Right forelimb (tissue), 1 donor: ENCODE measurements at regions not wholly inside any gene's neighbourhood (a gene's known extent, or its start where the extent isn't known, plus 50 kb on each side); places are given as distances from the start of the nearest gene placed in this dataset.

Experiments used
- DNase-seq: peaks from one replicate; pipeline ENCODE4 v3.0.0-alpha.2; 2018

DNA sequence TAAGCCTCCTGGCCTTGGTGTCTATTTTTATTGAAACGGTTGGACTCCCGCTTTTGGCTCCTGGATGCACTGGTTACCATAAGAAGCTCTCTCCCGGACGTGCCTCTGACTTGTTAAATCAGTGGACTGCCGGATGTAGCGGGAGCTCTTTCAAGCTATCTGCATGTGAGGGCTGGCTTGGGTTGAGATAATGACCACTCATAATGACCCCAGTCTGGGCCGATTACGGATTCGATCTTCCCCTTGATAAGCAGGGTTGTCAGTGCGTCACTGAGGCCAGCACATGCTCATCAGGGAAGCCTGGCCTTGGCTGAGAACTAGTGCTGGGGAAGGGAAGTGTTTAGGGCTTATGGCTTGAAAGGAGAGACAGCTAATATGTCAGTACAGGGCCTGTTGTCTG is 528.1 kb downstream of the CDH26 start:
- DNase-seq, result no peak

DNA sequence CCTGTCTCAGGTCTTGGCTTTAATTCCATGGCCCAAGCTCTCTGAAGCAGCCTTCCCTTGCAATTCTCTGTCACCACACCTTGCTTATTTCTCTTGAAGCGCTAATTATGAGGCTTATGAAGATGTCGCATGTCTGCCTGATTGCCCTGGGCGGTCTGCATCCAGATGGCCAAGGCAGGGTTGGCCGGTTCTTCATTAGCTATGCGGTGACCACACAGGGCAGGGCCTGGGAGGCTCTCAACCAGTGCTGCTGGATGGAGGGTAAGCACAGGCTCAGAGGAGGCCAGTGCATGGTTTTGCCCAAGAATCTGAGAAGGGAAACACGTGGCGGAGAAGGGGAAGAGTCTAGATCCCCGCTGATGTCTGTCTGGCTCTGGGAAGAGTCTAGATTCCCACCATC is 528.7 kb downstream of the CDH26 start:
- DNase-seq, result no peak

DNA sequence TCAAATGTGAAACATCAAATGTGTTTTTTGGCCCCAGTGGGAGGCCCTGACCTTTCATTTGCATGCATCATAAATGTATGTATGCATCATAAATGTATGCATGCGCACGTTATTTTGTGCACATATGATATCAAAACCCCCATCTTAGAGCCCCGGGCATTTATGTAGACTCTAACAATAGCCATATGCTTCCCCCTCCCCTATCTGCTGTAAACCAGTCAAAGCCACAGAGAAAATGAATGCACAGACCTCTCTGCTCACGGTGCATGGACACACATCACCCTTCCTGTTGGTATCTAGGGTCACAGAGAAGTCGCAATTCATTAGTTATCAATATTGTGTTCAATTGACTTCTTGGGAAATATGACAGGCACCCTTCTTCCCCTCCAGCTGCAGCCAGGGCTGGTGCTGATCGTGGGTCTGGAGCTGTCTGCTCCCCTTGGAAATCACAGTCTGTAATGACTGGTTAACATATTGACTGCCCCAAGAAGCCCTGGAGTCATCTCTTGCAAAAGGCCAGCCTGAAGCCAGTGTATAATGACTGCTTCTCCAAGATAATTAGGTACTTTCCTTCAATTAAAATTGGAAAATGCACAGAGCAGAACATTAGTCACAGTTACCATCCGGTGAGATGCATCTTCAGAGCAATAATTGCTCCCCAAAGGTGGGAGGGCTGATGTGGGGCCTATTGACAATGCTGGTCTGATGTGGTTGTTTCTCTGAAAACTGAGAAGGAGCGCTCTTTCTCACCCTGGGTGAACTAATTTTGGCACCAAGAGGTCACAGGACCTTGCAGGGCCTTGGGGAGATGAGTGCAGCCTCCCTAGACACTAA is 532.2 kb downstream of the CDH26 start:
- no peak for DNase-seq

DNA sequence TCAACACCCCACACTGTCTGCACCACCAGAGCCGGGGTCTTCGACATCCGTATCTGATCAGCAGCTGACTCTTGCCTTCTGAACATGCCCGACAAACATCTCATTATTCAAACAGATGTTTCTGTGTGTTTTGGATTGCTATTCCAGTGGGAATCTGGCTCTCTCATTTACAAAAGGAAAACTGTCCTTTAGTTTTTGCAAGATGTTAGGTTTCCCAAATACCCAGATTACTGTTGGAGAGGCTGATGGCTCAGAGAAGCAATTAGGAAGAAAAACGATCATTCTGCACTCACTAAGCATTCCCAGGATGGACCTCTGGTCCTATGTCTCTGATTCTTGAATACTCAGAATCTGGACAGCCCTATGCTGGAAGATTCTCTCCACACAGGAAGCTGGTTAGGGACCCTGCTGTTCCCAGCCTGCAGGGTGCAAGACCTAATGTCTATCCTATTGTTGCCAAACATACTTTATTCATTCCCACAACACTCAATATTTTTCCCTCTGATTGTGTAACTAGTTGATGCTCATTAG is 532.9 kb downstream of the CDH26 start:
- no peak for DNase-seq

DNA sequence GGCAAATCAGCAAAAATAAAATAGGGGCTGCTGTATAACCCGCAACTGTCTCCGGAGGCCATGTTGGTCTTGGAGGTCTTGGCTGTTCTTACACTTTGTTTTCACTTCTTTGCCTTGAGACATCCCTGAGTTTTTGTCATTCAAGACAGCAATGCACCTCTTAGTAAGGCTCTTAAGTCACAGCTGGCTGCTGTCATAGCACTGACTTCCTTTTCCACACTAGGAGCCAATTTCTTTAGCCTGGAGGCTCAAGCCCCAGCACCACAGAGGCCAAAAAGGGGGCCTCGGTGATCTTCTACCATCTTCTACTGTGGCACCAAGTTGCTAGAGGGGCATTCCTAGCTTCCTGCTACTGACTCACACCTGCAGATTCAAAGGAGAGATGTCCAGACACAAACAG is 536.3 kb downstream of the CDH26 start:
- no peak for DNase-seq

DNA sequence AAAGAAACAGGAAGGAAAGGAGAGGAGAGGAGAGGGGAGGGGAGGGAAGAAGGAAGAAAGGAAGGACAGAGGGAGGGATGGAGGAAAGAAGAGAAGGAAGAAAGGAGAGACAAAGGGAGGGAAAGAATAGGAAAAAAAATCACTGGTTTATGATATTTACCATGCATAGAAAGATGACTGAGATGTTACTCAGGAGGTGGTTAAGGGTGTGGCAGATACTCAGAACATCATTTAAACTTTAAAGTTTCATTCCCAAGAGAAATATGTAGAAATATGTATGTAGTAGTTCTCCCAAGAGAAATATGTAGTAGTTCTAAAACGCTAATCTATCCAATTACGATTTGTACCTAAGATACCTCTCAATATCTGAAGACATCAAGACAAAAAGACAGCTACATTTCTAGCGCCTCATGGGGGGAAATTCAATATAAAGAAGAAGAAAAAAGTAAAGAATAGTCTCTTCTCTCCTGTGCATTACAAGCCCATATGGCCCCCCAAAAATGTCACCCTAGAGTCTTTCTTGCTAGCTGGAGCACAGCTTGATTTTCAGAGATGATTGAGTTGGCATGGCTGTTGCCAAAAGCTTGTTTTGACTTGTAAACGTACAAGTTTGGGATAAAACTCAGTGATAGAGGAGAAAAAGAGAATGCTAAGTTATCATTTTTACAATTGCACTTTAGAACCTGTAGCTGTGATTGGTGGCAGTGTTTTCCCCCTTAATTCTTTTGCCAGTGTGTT is 539.2 kb downstream of the CDH26 start:
- DNase-seq, result no peak

DNA sequence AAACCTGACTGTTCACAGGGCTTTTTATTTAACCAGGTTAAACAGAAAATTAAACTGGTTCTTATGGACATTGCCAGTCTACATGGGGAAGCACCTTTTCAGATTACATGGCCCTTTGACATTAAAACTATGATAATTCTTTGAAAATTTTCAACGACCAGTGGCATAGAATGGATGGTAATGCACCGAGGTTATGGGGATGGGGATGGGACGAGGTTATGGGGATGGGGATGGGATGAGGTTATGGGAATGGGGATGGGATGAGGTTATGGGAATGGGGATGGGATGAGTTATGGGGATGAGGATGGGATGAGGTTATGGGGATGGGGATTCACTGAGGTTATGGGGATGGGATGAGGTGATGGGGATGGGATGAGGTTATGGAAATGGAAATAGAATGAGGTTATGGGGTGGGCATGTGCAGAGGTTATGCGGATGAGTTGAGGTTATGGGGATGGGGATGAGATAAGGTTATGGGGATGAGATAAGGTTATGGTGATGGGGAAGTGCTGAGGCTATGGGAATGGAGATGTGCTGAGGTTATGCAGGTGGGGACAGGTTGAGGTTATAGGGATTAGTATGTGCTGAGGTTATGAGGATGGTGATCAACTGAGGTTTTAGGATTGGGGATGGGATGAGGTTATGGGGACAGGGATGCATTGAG is 541.9 kb downstream of the CDH26 start:
- DNase-seq, result no peak

DNA sequence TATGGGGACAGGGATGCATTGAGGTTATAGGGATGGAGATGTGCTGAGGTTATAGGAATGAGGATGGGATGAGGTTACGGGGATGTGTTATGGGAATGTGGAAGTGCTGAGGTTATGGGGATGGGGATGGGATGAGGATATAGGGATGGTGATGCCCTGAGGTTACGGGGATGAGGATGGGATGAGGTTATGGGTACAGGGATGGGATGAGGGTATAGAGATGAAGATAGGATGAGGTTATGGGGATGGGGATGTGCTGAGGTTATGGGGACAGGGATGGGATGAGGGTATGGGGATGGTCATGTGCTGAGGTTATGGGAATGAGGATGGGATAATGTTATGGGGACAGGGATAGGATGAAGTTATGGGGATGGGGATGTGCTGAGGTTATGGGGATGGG is 542.8 kb downstream of the CDH26 start:
- no peak for DNase-seq

DNA sequence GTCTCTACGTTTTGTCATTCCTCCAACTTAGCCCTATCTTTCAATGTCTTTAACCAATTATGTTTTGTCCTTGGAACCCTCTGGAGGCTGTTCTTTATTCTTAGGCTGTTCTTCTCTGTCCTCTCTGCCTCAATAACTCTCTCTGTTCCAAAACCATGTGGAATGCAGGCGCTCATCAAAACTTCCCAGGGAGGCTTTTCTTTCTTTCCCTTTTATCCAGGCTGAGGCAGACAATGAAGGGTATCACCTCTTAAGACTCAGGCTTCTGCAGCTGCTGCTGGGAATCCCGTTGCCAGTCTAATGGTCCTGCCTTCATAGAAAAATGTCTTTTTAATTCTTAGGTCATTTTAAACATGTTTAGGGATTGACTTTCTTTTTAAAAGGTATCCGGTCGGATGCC is 544.7 kb downstream of the CDH26 start:
- DNase-seq, result no peak

DNA sequence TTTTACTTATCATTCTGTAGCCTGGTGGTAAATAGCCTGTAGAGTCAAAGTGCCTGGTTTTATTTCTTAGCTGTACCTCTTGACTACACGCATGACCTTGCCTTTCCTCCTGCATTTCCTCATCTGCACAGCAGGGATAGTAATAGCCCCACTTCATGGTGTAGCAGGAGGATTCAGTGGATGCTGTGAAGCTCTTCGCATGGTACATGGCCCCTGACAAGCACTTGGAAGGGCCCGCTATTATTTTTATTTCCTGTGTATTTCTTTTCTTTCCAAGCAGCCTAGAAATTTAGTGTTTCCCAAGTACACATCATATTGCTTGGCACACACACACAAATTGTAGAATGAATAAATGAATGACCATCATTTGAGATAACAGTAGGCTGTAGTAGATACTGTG is 547.2 kb downstream of the CDH26 start:
- DNase-seq, result no peak

DNA sequence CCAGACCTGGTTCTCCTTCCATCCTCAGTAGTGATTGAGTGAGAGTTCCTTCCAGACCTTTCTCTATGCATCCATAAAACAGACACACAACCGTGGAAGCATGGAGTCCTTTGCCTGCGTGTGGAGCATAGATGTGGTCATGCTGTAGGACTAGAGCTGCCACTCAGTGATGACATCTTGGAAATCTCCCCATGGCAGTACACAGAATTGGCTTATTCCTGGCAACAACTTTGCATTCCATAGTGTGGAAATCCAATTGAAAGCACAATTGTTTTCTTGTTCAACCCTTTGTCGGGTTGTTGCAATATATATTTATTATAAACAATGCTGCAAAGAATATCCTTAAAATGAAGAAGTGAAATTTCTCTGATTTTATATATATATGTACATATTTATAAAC is 547.8 kb downstream of the CDH26 start:
- no peak for DNase-seq

DNA sequence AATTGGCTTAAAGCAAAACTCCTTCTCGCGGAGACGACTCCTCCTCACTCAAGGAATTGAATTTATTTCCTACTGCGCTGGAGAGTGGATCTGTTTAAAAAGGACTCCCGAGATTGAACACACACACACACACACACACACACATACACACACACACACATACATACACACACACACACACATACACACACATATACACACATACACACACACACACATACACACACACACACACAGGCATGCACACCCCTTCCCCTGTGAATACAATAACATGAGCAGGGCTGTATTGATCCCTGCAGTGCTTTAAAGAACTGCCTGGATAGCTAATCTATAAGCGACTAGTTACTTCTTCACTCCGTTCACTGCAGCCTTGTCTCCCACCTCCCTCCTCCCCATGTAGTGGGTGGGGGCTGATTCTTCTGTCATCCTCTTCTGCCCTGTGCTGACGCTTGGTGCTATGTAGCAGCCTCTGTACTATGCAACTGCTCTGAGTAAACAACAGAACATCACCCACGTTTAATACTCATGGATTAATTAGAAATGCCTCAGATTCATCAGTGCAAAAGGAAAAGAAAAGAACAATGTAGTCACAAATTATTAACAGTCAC is 549.0 kb downstream of the CDH26 start:
- no peak for DNase-seq

DNA sequence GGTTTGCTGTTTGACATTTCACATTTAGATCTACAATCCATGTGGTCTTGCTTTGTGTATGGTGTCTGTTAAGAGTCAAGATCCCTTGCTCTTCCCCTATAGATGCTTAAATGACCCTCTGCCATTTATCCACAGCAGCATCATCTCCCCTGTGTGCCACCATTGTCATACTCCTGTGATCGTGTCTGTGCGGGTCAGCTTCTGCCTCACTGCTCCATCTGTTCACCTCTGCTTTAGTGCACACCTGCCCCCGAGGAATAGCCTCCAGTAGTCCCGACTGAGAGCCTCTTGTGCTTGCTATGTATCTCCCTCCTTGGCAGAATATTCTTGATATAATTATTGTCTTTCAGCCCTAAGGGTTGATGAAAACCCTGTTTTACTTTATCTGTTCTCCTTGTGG is 551.2 kb downstream of the CDH26 start:
- no peak for DNase-seq

DNA sequence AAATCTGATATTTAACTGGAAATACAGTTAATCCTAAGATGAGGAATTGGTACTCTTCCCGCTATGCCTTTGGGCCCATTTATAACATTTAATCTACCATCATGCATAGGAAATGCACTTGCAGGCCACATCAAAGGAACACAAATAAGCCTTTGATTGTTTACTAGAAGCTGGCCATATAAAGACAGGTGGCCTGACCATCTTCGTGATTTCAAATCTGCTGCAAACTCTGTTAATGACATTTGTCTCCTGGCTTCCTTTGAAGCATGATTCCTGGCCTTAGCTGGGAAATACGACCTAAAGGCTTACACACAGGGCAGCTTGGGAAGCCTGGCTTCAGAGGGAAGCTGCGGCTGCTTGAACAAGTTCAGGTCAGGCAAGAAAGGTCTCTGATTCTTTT is 552.1 kb downstream of the CDH26 start:
- no peak for DNase-seq

DNA sequence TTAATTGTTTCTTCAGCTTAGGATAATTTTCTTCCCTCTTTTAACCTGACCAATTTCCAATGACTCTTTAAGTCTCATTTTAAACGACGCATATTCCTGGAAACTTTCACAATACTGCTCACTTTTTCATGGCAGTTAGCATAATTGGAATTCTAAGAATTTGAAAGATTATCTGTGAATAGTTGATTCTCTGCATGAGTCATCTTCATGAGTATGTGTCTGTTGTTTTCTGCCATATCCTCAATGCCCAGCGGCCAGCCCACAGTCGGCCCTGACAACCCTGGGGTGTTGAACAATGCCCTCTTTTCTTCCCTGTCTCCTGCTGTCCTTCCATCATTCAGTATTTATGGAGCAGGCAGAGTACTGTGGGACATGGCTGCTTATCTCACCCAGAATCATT is 554.2 kb downstream of the CDH26 start:
- no peak for DNase-seq

DNA sequence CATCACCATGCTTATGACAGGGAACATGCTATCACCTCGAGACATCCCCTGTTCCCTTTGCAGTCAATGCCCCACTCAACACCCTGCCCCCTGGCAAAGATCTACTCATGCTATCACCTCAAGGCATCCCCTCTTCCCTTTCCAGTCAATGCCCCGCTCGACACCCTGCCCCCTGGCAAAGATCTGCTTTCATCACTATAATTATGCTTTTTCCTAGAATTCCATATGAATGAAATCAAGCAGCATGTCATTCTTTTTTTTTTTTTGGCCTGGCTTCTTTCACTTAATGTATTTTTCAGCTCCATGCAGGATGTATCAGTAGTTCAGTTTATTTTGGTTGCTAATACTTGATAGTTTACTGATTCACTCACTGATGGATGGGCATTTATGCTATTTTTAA is 554.9 kb downstream of the CDH26 start:
- no peak for DNase-seq

DNA sequence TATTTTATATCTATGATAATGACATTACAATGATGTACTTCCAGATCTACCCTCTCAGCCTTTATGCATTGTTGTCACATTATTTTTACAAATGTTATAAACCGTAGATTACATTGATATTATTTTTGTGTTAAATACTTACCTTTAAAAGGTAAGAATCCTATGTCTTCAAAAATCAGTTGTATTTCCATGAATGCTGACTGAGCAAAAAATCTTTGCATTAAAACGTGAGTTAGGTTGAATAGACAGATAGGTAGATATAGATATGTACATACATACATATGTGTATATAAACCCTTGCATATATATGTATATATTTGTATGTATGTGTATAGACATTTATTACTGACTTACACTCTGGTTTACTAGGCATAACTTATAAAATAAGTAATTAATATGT is 558.2 kb downstream of the CDH26 start:
- no peak for DNase-seq

DNA sequence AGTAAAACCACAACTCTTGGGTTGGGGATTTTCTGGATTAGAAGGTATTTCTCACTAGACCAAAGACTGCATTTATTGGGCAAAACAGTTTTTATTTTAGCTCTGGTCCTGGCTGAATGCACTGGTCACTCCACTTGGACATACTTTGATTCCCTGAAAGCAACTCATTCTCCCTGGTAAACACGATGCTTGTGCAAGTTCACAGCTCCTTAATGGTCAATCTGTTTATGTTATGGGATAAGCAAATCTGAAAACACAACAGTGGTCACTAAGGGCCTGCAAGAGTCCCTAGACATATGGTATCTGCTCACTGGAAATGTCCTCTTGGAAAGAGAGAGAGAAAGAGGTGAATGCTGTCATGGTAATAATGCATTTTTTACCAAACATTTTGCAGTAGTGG is 559.8 kb downstream of the CDH26 start:
- DNase-seq, result no peak

DNA sequence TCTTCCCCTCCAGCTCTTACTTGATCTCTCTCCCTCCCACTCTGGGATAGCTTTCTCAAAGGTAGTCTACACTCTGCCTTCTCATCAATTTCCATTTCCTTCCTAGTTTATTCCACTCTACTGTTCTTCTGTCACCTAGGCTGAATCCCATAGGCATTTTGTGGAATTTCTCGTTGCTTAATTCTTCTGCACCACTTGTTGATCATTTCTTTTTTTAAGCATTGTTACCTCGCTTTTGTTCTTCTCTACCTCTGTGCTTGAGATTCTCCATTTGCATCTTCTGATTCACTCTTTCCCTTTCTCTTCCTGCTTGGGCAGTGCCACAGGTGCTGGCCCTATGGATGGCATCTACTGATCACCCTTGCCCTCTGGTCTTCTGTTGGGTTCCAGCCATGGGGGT is 567.2 kb downstream of the CDH26 start:
- no peak for DNase-seq

DNA sequence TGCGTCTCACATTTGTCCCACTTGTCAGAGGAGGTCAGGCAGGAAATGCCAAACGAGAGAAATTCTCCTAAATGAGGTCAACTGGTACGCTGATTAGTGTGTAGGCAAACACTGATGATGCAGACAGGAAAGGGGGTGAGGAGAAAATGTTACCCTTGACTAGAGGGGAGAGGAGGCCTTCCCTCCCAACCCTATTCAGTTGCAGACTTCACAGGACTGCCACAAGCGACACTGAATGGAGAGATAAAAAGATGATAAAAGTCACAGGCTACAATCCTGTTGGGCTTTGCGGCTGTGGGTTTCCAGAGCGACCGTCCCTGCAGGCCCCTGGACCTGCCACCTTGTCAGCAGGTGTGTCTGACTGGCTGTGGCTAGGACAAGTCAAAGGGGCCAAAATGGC is 569.4 kb downstream of the CDH26 start:
- no peak for DNase-seq

DNA sequence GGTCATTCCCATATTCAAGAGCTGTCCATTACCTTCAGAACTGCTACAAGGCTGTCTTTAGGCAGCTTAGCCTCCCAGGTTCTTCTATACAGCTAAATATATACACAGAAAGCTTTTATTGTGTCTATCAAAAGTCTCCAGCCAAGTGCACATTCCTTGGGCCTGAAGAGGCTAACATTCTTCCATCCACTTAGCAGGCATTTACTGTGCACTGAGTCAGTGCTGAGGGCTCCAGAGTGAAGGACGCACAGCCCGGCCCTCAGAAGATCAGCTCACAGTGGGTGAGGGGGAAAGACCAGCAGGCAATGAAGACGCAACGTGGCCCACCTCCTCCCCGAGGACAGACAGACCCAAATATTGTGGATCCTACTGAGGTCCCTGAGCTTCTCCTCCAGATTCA is 569.9 kb downstream of the CDH26 start:
- DNase-seq, result no peak

DNA sequence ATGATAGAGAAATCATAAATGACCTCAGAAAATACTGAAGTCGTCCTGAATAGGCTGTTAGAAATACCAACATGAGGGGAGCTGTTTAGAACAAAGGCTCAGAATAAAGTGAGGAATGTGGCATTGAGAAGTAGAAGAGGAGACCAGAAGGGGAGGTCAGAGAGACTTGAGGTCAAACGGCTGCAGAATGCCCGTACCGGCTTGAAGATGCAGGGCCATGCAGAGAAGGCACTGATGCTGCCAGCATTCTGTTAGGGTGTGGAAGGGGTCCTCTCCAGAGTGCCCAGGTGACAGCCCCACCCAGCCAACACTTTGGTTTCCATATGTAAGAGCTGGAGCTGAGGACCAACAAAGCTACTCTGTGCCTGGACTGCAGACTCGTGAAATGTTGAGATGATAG is 570.9 kb downstream of the CDH26 start:
- no peak for DNase-seq

DNA sequence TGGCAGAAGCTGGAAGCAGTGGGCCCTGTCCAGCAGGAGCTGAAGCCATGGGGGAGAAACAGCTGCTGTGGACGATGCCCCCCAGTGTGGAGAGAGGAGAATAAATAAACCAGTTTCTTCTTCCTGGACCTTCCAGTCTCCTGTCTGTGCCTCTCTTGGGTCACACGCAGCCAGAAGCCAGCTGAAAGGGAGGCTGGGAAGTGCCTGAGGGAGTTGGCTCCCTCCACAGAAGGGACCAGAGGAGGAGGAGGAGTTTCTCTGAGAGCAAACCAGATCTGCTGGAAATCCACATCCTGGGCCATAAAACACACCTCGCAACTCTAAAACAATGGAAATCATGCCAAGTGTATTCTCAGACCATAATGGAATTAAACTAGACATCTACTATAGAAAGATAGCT is 577.0 kb downstream of the CDH26 start:
- DNase-seq, result no peak
